KMS-11 (cell line): ENCODE measurements at regions not wholly inside any gene's neighbourhood (a gene's known extent, or its start where the extent isn't known, plus 50 kb on each side); places are given as distances from the start of the nearest gene placed in this dataset.

Experiments
- H2AFZ ChIP-seq: fragments of 200-600 bp; sonication (generic); 2 replicates; pipeline ENCODE4 v1.6.1; 2016; ENCODE audit warnings: antibody characterized with exemption, mixed run types, low read depth
- H3K27ac ChIP-seq: fragments of 200-600 bp; sonication (generic); 2 replicates; pipeline ENCODE4 v1.6.1; 2016; ENCODE audit warnings: mild to moderate bottlenecking, mixed run types
- H3K27me3 ChIP-seq: fragments of 200-600 bp; sonication (generic); 2 replicates; pipeline ENCODE4 v1.6.1; 2017; ENCODE audit warnings: mild to moderate bottlenecking, low read depth, mixed run types, moderate library complexity; ENCODE audit not compliant: insufficient read depth
- H3K36me3 ChIP-seq: fragments of 200-600 bp; sonication (generic); 2 replicates; pipeline ENCODE4 v1.6.1; 2017; ENCODE audit warnings: mild to moderate bottlenecking, mixed run types; ENCODE audit not compliant: insufficient read depth
- H3K4me1 ChIP-seq: fragments of 200-600 bp; sonication (generic); 2 replicates; pipeline ENCODE4 v1.6.1; 2016; ENCODE audit warnings: mild to moderate bottlenecking, low read depth, mixed run types; ENCODE audit not compliant: poor library complexity, severe bottlenecking
- H3K4me2 ChIP-seq: fragments of 200-600 bp; sonication (generic); 2 replicates; pipeline ENCODE4 v1.7.0; 2016; ENCODE audit warnings: mild to moderate bottlenecking, mixed run types
- H3K4me3 ChIP-seq: fragments of 200-600 bp; sonication (generic); IDR thresholded peaks from 2 replicates; pipeline ENCODE4 v1.6.1; 2017; ENCODE audit warnings: low read depth, low read length, mixed read lengths; ENCODE audit not compliant: insufficient read depth
- H3K79me2 ChIP-seq: fragments of 200-600 bp; sonication (generic); 2 replicates; pipeline ENCODE4 v1.6.1; 2016; ENCODE audit warnings: low read depth, mixed run types; ENCODE audit not compliant: insufficient read depth
- H3K9ac ChIP-seq: fragments of 200-600 bp; sonication (generic); 2 replicates; pipeline ENCODE4 v1.6.1; 2016; ENCODE audit warnings: mild to moderate bottlenecking, mixed run types
- H4K20me1 ChIP-seq: fragments of 200-600 bp; sonication (generic); 2 replicates; pipeline ENCODE4 v1.6.1; 2016; ENCODE audit warnings: mild to moderate bottlenecking, mixed run types; ENCODE audit not compliant: insufficient read depth
- TF ChIP-seq, protein P1 (sequence below): fragments of 200-600 bp; sonication (generic); conservative IDR thresholded peaks from 2 replicates; pipeline ENCODE4 v1.6.1; 2017; ENCODE audit warnings: low read depth, mild to moderate bottlenecking, antibody characterized with exemption, low read length, moderate library complexity, mixed read lengths

GRCh38 chr2:219965287-219966194 lies 338.1 kb downstream of the SLC4A3 start:
- TF ChIP-seq, protein P1, sequence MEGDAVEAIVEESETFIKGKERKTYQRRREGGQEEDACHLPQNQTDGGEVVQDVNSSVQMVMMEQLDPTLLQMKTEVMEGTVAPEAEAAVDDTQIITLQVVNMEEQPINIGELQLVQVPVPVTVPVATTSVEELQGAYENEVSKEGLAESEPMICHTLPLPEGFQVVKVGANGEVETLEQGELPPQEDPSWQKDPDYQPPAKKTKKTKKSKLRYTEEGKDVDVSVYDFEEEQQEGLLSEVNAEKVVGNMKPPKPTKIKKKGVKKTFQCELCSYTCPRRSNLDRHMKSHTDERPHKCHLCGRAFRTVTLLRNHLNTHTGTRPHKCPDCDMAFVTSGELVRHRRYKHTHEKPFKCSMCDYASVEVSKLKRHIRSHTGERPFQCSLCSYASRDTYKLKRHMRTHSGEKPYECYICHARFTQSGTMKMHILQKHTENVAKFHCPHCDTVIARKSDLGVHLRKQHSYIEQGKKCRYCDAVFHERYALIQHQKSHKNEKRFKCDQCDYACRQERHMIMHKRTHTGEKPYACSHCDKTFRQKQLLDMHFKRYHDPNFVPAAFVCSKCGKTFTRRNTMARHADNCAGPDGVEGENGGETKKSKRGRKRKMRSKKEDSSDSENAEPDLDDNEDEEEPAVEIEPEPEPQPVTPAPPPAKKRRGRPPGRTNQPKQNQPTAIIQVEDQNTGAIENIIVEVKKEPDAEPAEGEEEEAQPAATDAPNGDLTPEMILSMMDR = no peak

DNA sequence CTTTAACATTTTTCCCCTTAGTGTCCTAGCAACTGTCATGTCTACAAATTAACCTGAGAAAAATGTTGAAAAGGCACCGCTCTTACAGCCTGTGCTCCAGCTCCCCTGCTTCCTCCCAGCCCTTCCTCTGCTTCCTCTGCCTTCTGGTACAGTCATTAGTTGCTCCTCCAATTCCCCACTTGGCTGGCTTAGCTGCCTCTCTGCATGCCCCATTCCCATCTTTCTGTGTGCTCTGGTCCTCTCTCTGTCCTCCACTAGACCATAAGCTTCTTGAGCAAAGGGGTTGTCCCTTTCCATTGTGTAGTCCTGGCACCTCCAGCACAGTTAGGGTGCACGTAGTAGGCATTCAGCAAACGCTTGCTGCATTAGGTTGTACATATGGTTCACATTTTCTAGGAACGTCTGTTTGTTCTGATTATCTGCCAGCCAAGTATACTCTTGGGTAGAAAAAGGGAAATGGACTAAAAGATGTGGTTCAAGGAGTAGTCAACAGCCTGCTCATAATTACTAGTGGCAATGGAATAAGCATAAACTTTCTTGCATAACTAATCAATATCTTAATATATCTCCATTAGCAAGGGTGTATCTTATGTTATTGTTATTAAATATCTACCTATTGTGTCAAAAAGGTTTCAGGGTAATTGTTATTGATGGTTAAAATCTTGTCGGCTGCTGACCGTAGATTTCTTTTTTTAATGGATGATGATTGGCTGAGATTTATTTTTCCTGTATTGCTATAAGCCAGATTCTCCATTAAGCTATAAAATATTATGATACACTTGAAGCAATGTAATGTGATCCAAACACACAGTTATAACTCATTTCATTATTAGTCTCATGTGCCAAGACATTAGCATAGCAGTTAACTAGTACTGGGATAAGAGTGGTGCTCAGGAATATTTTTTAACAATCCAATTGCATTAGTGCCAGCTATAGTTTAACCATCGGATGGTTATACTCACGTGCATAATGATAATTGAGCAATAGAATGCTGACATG lies 340.1 kb downstream of the SLC4A3 start:
- TF ChIP-seq, protein P1 = no peak
- Histone ChIP-seq H3K79me2 (no peaks in the 10 kb centered on the region), H3K4me1 (no peaks in the 10 kb centered on the region), H3K27me3 (no peaks in the 10 kb centered on the region), H3K27ac (no peak overlapping the region), H2AFZ (no peak overlapping the region), H3K9ac (no peak overlapping the region), H3K36me3 (no peaks in the 10 kb centered on the region), H3K4me2 (no peak overlapping the region), H4K20me1 (no peaks in the 10 kb centered on the region), H3K4me3 (no peak overlapping the region)

More at GRCh38 chr2:219965287-219966194, 338.1 kb downstream of the SLC4A3 start:
- no peak overlapping the region for H3K4me3 ChIP-seq
- H3K27me3 ChIP-seq = no peaks in the 10 kb centered on the region
- no peak overlapping the region for H3K27ac ChIP-seq
- no peaks in the 10 kb centered on the region for H3K36me3 ChIP-seq
- no peaks in the 10 kb centered on the region for H3K4me1 ChIP-seq
- no peak overlapping the region for H2AFZ ChIP-seq
- H4K20me1 ChIP-seq = no peaks in the 10 kb centered on the region
- H3K4me2 ChIP-seq = no peak overlapping the region
- no peak overlapping the region for H3K9ac ChIP-seq
- no peaks in the 10 kb centered on the region for H3K79me2 ChIP-seq

- Histone ChIP-seq H3K4me1 (no peaks in the 10 kb centered on the region), H3K36me3 (no peaks in the 10 kb centered on the region), H3K9ac (no peak overlapping the region), H3K27me3 (no peaks in the 10 kb centered on the region), H3K79me2 (no peaks in the 10 kb centered on the region), H2AFZ (no peak overlapping the region), H3K4me3 (no peak overlapping the region), H4K20me1 (no peaks in the 10 kb centered on the region), H3K4me2 (no peak overlapping the region), H3K27ac (no peak overlapping the region)
- TF ChIP-seq, protein P1 = no peak
These were observed 341.4 kb downstream of the SLC4A3 start for GRCh38 chr2:219968685-219969345.

GRCh38 chr2:219969508-219969907 lies 342.1 kb downstream of the SLC4A3 start:
- no peaks in the 10 kb centered on the region for H3K36me3 ChIP-seq
- no peak overlapping the region for H2AFZ ChIP-seq
- H3K9ac ChIP-seq = no peak overlapping the region
- H3K79me2 ChIP-seq = no peaks in the 10 kb centered on the region
- no peaks in the 10 kb centered on the region for H4K20me1 ChIP-seq
- H3K4me2 ChIP-seq = no peak overlapping the region
- H3K27ac ChIP-seq = no peak overlapping the region
- no peaks in the 10 kb centered on the region for H3K27me3 ChIP-seq
- TF ChIP-seq, protein P1 = no peak
- H3K4me1 ChIP-seq = no peaks in the 10 kb centered on the region
- H3K4me3 ChIP-seq = no peak overlapping the region
